ENCODE measurements at regions not wholly inside any gene's neighbourhood (a gene's known extent, or its start where the extent isn't known, plus 50 kb on each side); places are given as distances from the start of the nearest gene placed in this dataset.

GRCh38 chr1:30345491-30346130 lies 377.8 kb downstream of the MATN1 start (continued):
- TF ChIP-seq CEBPZ (IDR thresholded peaks at IDR 0.05; ENCODE audit: low read depth, low read length) (no peak), EED (IDR thresholded peaks at IDR 0.05; ENCODE audit: low read depth) (no peak), SUZ12 (IDR thresholded peaks at IDR 0.05; ENCODE audit: unreplicated experiment) (no peak), CBX3 (IDR thresholded peaks at IDR 0.05; ENCODE audit: borderline replicate concordance, low read depth) (no peak), SUPT20H (IDR thresholded peaks at IDR 0.05; ENCODE audit: borderline replicate concordance, control insufficient read depth, low read depth, low read length) (no peak), MTA2 (IDR thresholded peaks at IDR 0.05; ENCODE audit: low read depth) (no peak), HCFC1 (IDR thresholded peaks at IDR 0.05; ENCODE audit: low read length) (no peak)

GRCh38 chr1:30343562-30343961 lies 379.8 kb downstream of the MATN1 start:
- H2AFZ ChIP-seq (ENCODE audit: control insufficient read depth, low read depth, low read length) = no peak overlapping the region
- no peaks in the 10 kb centered on the region for H3K79me2 ChIP-seq (ENCODE audit: control insufficient read depth, insufficient read depth, low read length)
- TF ChIP-seq PRDM15 (CRISPR knock-in tag; IDR thresholded peaks at IDR 0.05) (no peak), ASH2L (IDR thresholded peaks at IDR 0.05; ENCODE audit: borderline replicate concordance, low read depth) (no peak), IRF5 (IDR thresholded peaks at IDR 0.05; ENCODE audit: borderline replicate concordance) (no peak), ZBED1 (IDR thresholded peaks at IDR 0.05; ENCODE audit: borderline replicate concordance) (no peak), ZNF384 (IDR thresholded peaks at IDR 0.05; ENCODE audit: borderline replicate concordance, low read depth, low read length) (no peak), HDAC2 (IDR thresholded peaks at IDR 0.05) (no peak)
- ChIA-PET CTCF (no interaction called here), SMC1A (ENCODE audit: uncharacterized antibody, unreplicated experiment) (no interaction called here), RAD21 (ENCODE audit: unreplicated experiment) (no interaction called here), POLR2A (no interaction called here)
- no TSS peak for BruUV-seq (replicated peaks)
- 0% methylated on average over 3 of the region's 3 CpGs for WGBS (ENCODE audit: insufficient coverage, insufficient replicate concordance, low lambda C conversion rate, missing lambda C conversion rate)
- FAIRE-seq (no peak), ATAC-seq (no peak), DNase-seq (ENCODE audit: low read depth, low spot score) (no peak)
- no peak overlapping the region for H3K4me2 ChIP-seq (ENCODE audit: control insufficient read depth, insufficient read depth)
- intact Hi-C loops (cut with micrococcal nuclease; ENCODE audit: unreplicated experiment) (no loop called here), in situ Hi-C loops (cut with MboI) (no loop called here)
- H3K27me3 ChIP-seq (replicated peaks in 1 of 2; ENCODE audit: control insufficient read depth in 2 of 2, insufficient read depth in 2 of 2, low read length in 1 of 2) = peaks cover 0 to 5% of the 10 kb centered on the region in 2 experiments; a peak in 2 of 4 replicates
- H3K9ac ChIP-seq (ENCODE audit: control insufficient read depth, insufficient read depth, low read length) = no peak overlapping the region
- no peaks in the 10 kb centered on the region for H3K4me1 ChIP-seq (ENCODE audit: control insufficient read depth, insufficient read depth, low read length)
- no peaks in the 10 kb centered on the region for H3K36me3 ChIP-seq (ENCODE audit: control insufficient read depth in 2 of 2, insufficient read depth in 2 of 2, low read length in 1 of 2)
- H3K4me3 ChIP-seq = no peak overlapping the region
- H3K9me3 ChIP-seq (replicated peaks; ENCODE audit: control insufficient read depth, insufficient read depth, low read length) = no peaks in the 10 kb centered on the region
- no peak overlapping the region for H3K27ac ChIP-seq (ENCODE audit: control insufficient read depth, insufficient read depth)
- H4K20me1 ChIP-seq (ENCODE audit: control insufficient read depth, insufficient read depth) = no peaks in the 10 kb centered on the region
